ENCODE measurements at regions not wholly inside any gene's neighbourhood (a gene's known extent, or its start where the extent isn't known, plus 50 kb on each side); places are given as distances from the start of the nearest gene placed in this dataset.

- TF ChIP-seq, protein P1, sequence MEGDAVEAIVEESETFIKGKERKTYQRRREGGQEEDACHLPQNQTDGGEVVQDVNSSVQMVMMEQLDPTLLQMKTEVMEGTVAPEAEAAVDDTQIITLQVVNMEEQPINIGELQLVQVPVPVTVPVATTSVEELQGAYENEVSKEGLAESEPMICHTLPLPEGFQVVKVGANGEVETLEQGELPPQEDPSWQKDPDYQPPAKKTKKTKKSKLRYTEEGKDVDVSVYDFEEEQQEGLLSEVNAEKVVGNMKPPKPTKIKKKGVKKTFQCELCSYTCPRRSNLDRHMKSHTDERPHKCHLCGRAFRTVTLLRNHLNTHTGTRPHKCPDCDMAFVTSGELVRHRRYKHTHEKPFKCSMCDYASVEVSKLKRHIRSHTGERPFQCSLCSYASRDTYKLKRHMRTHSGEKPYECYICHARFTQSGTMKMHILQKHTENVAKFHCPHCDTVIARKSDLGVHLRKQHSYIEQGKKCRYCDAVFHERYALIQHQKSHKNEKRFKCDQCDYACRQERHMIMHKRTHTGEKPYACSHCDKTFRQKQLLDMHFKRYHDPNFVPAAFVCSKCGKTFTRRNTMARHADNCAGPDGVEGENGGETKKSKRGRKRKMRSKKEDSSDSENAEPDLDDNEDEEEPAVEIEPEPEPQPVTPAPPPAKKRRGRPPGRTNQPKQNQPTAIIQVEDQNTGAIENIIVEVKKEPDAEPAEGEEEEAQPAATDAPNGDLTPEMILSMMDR (conservative IDR thresholded peaks at IDR 0.05; ENCODE audit: low read depth, low read length), result no peak
- DNase-seq (ENCODE audit: low read depth), result no peak
- no peak overlapping the region for H3K4me3 ChIP-seq (ENCODE audit: low read length)
These were observed 2008.2 kb downstream of the ARAP2 start for GRCh38 chr4:34236118-34236517.

DNA sequence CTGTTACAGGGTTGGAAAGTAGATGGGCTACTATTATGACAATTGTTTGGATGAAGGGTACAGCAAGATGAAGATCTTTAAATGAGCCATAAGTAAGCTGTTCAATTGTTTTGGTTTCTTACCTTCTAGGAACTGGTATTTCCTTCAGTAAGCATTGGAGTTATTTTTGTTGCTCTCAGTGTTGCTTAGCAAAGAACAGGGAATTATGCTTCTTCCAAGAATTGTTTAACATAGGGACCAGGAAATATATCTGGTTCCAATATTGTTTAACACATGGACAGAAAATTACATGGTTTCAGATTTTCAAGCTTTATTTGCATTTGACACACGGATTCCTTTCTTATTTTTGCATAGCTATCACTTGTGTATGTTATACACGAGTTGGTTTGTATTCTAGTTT is 1999.0 kb downstream of the ARAP2 start:
- TF ChIP-seq, protein P1 (conservative IDR thresholded peaks at IDR 0.05; ENCODE audit: low read depth, low read length), result no peak

DNA sequence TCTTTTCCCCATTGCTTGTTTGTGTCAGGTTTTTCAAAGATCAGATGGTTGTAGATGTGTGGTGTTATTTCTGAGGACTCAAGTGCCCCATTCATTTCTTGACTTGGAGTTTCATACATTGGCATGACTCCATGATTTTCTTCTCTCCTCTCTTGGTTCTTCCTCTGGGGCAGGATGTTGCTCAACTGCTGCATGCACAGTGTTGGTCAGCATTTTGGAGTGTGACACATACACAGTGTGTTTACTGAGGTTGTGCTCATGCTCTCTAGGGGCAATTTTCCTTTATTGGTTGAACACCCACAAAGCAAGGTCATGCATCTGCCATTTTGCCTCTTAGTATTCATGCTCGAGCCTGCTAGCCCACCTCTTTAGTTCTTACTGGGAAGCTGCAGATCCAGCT is 1993.8 kb downstream of the ARAP2 start:
- TF ChIP-seq, protein P1 (conservative IDR thresholded peaks at IDR 0.05; ENCODE audit: low read depth, low read length), result no peak
- no peak overlapping the region for H3K4me3 ChIP-seq (ENCODE audit: low read length)
- DNase-seq (ENCODE audit: low read depth), result no peak

More for the DNA sequence above, 1999.0 kb downstream of the ARAP2 start:
- DNase-seq (ENCODE audit: low read depth), result no peak
- no peak overlapping the region for H3K4me3 ChIP-seq (ENCODE audit: low read length)

GRCh38 chr4:34253239-34253638 is 1991.1 kb downstream of the ARAP2 start:
- no peak overlapping the region for H3K4me3 ChIP-seq (ENCODE audit: low read length)
- no peak for DNase-seq (ENCODE audit: low read depth)
- TF ChIP-seq, protein P1 (conservative IDR thresholded peaks at IDR 0.05; ENCODE audit: low read depth, low read length), result no peak

DNA sequence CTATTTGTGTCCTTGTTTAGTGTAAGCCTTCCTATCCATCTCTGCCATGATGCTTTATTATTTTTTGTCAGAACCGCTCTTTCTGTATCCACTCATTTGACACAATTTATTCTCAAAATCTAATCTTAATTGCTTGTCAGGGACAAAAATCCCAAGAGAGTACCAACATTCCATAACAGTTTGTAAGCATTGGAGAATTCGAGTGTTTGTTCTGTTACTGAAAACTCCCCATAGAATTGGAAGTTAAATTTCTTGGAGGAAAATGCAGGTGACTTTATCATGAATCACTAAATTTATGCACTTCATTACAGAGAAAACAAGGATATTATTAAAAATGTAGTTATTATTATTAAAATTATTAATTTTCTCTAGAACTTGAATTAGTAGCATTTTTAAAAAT is 1986.1 kb downstream of the ARAP2 start:
- no peak for DNase-seq (ENCODE audit: low read depth)
- H3K4me3 ChIP-seq (ENCODE audit: low read length), result no peak overlapping the region
- TF ChIP-seq, protein P1 (conservative IDR thresholded peaks at IDR 0.05; ENCODE audit: low read depth, low read length), result no peak

- DNase-seq (ENCODE audit: low read depth), result no peak
- TF ChIP-seq, protein P1 (conservative IDR thresholded peaks at IDR 0.05; ENCODE audit: low read depth, low read length), result no peak
- H3K4me3 ChIP-seq (ENCODE audit: low read length), result no peak overlapping the region
These were observed 1982.5 kb downstream of the ARAP2 start for GRCh38 chr4:34261799-34262314.

DNA sequence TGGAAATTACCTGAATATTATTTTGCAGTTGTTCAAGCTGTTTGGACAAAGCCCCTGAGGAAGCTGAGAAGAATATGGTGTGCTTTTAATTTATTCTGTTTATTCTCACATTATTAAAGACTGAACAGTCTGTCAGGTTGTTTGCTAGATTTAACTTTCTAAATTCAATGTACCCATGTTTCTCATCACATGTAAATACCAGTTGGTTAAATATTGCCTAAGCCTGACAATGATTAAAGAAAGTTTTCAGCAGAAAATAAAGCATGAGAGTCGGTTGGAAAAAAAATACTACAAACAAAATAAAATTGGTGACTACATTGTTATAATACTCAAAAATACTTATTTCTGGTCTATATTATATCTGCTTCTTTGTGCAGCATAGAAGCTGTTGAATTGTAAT is 1974.7 kb downstream of the ARAP2 start:
- TF ChIP-seq, protein P1 (conservative IDR thresholded peaks at IDR 0.05; ENCODE audit: low read depth, low read length), result no peak
- H3K4me3 ChIP-seq (ENCODE audit: low read length), result no peak overlapping the region
- no peak for DNase-seq (ENCODE audit: low read depth)

All from retinal pigment epithelial cell (primary cell).